SH-SY5Y (cell line): ENCODE measurements at regions not wholly inside any gene's neighbourhood (a gene's known extent, or its start where the extent isn't known, plus 50 kb on each side); places are given as distances from the start of the nearest gene placed in this dataset.

Experiments used
- GATA2 ChIP-seq: IDR thresholded peaks from 2 replicates; pipeline ENCODE4 v1.6.1; 2011; ENCODE audit warnings: mild to moderate bottlenecking, low read depth, low read length
- GATA3 ChIP-seq: IDR thresholded peaks from 2 replicates; pipeline ENCODE4 v1.6.1; 2011; ENCODE audit warnings: low read depth, mild to moderate bottlenecking, low read length, moderate library complexity

DNA sequence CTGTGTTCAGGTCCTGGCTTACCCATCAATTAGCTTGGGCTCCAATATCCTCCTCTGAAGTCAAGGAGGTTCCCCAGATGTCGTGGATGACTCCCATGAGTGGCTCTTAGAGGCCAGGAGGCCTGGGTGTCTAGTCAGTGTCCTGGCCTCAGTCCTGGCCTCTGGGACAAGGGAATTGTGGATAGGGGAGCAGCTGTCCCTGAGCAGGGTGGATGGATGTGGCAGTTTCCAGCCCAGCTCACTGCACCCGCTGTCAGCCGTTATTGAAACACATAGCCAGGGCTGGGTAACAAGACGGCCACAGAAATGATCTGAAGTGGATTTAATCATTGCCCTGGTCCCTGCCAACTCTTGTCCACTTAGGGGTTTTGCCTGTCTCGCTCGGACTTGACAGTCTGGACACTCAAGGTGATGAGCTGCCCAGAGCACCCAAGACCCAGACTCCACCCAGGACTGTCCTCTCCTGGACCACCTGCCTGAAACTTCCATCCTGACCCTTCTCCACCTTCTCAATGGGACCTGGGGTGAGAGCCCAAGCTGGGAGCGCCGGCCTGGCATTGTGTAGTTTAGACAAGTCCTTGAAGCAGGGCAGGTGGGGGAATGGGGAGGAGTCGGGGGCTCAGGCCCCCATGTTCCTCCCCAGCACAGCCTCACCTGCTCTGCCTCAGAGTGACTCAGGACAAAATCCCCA is 182.1 kb upstream of the SDK2 start:
- no peak for TF ChIP-seq GATA2
- no peak for TF ChIP-seq GATA3
